GM21360 (cell line): ENCODE measurements at regions not wholly inside any gene's neighbourhood (a gene's known extent, or its start where the extent isn't known, plus 50 kb on each side); places are given as distances from the start of the nearest gene placed in this dataset.
"Not testable (repeated sequence)": the region's sequence is repeated elsewhere in the genome, so short reads cannot be mapped to it uniquely, and the experiment has no call there.

ENCODE experiments used
- ATAC-seq: cut with Tn5 transposase; IDR thresholded peaks from one replicate; pipeline ENCODE4 v1.9.1; 2021; ENCODE audit warnings: mild to moderate bottlenecking, moderate library complexity; ENCODE audit not compliant: unreplicated experiment

GRCh38 chr20:11976966-11977365, 59.3 kb downstream of the BTBD3 start:
- no peak for ATAC-seq

- ATAC-seq = no peak
Measured at GRCh38 chr20:11978496-11978895, 60.8 kb downstream of the BTBD3 start.

GRCh38 chr20:11979306-11979990, 61.8 kb downstream of the BTBD3 start:
- ATAC-seq = no peak

GRCh38 chr20:11980263-11980662, 62.6 kb downstream of the BTBD3 start:
- no peak for ATAC-seq

GRCh38 chr20:11981366-11981947, 63.8 kb downstream of the BTBD3 start:
- ATAC-seq = no peak

GRCh38 chr20:11982289-11982954, 64.7 kb downstream of the BTBD3 start:
- ATAC-seq = no peak

GRCh38 chr20:11982955-11983470, 65.3 kb downstream of the BTBD3 start:
- ATAC-seq = no peak

GRCh38 chr20:11986954-11987353, 69.3 kb downstream of the BTBD3 start:
- ATAC-seq = no peak

GRCh38 chr20:11987526-11987925, 69.8 kb downstream of the BTBD3 start:
- ATAC-seq = no peak

GRCh38 chr20:11989018-11989771, 71.5 kb downstream of the BTBD3 start:
- no peak for ATAC-seq

GRCh38 chr20:11992426-11992825, 74.7 kb downstream of the BTBD3 start:
- ATAC-seq = no peak

GRCh38 chr20:11993886-11994461, 76.3 kb downstream of the BTBD3 start:
- no peak for ATAC-seq

- ATAC-seq = no peak
Measured at GRCh38 chr20:11995805-11996567, 78.3 kb downstream of the BTBD3 start.

GRCh38 chr20:12004776-12005175, 87.1 kb downstream of the BTBD3 start:
- not testable (repeated sequence) for ATAC-seq

- ATAC-seq = no peak
Measured at GRCh38 chr20:12012241-12013222, 94.8 kb downstream of the BTBD3 start.

GRCh38 chr20:12014276-12014675, 96.6 kb downstream of the BTBD3 start:
- ATAC-seq = no peak

GRCh38 chr20:12014736-12015135, 97.0 kb downstream of the BTBD3 start:
- no peak for ATAC-seq

- ATAC-seq = no peak
Measured at GRCh38 chr20:12016291-12016690, 98.6 kb downstream of the BTBD3 start.

- ATAC-seq = no peak
Measured at GRCh38 chr20:12019715-12020114, 102.0 kb downstream of the BTBD3 start.
